HCT116 (cell line): ENCODE measurements at regions not wholly inside any gene's neighbourhood (a gene's known extent, or its start where the extent isn't known, plus 50 kb on each side); places are given as distances from the start of the nearest gene placed in this dataset.

ENCODE experiments used
- ATAC-seq: fragments of 200-7000 bp; cut with Tn5 transposase; 2 replicates; pipeline ENCODE4 v1.9.1; 2020; ENCODE audit warnings: mild to moderate bottlenecking, moderate library complexity
- BruUV-seq: library from RNA; stranded (reverse); fragments of 400-500 nt; replicated peaks from 2 replicates; lab custom pipeline; 2021; lab: Mats Ljungman, UMichigan
- CTCF ChIA-PET: fragments of 300-600 bp; sonication (Branson Sonifier 250); formaldehyde crosslinking; loops from one replicate; lab custom pipeline; 2021; ENCODE audit warnings: antibody characterized with exemption; lab: Charles Lee
- POLR2A ChIA-PET: fragments of 300-600, 350-600 bp; sonication (Branson Sonifier 250); formaldehyde crosslinking; loops from one replicate; lab custom pipeline; 2021; ENCODE audit warnings: antibody characterized with exemption; lab: Charles Lee
- RAD21 ChIA-PET, 2 experiments: fragments of 300-600 bp; sonication (Branson Sonifier 250); formaldehyde crosslinking; loops; one replicate each; lab custom pipeline; 2023; ENCODE audit warnings: low total read pairs in 2 of 2; ENCODE audit not compliant: uncharacterized antibody in 2 of 2, unreplicated experiment in 2 of 2, low non-redundant PET in 1 of 2; lab: Charles Lee
- DNase-seq: peaks from one replicate; pipeline ENCODE4 v3.0.0-alpha.2; 2010; ENCODE audit warnings: low read depth, low spot score
- H2AFZ ChIP-seq: fragments of 200-600 bp; shearing (Covaris generic), sonication (generic); 2 replicates; pipeline ENCODE4 v1.6.1; 2017; ENCODE audit warnings: low read depth, mixed run types, mixed read lengths, antibody characterized with exemption, low read length; ENCODE audit not compliant: poor library complexity, severe bottlenecking
- H3K27ac ChIP-seq: 2 replicates; pipeline ENCODE4 v1.5.1; 2012; ENCODE audit warnings: low read depth, low read length
- H3K27me3 ChIP-seq: fragments of 200-600 bp; sonication (generic); 2 replicates; pipeline ENCODE4 v1.6.1; 2016; ENCODE audit warnings: mixed run types, low read length, mixed read lengths; ENCODE audit not compliant: insufficient read depth
- H3K36me3 ChIP-seq, 2 experiments: fragments of 200-500 bp in 1 of 2; fragments of 200-600 bp in 1 of 2; sonication (Bioruptor generic) in 1 of 2; sonication (generic) in 1 of 2; 2 replicates each; pipeline versions ENCODE4 v1.5.1 to v1.6.1; 2014 to 2016; ENCODE audit warnings: low read length in 2 of 2, inconsistent platforms in 1 of 2, mixed read lengths in 1 of 2, mixed run types in 1 of 2; ENCODE audit not compliant: insufficient read depth in 2 of 2, control insufficient read depth in 1 of 2
- H3K4me1 ChIP-seq, 2 experiments: fragments of 200-600 bp in 1 of 2; sonication (generic) in 1 of 2; 2 replicates each; pipeline versions ENCODE4 v1.5.1 to v1.6.1; 2012 to 2017; ENCODE audit warnings: low read length in 2 of 2, inconsistent platforms in 1 of 2, mild to moderate bottlenecking in 1 of 2, mixed read lengths in 1 of 2, mixed run types in 1 of 2, moderate library complexity in 1 of 2; ENCODE audit not compliant: insufficient read depth in 2 of 2, control insufficient read depth in 1 of 2
- H3K4me2 ChIP-seq: fragments of 200-600 bp; sonication (generic); 2 replicates; pipeline ENCODE4 v1.6.1; 2017; ENCODE audit warnings: mixed run types, low read length, mixed read lengths
- H3K4me3 ChIP-seq, 2 experiments: fragments of 200-600 bp in 1 of 2; sonication (generic) in 1 of 2; replicated peaks in 1 of 2; 2 replicates each; pipeline ENCODE4 v1.5.1; 2011 to 2016; ENCODE audit warnings: low read length in 2 of 2, control low read depth in 1 of 2, low read depth in 1 of 2, mild to moderate bottlenecking in 1 of 2, mixed read lengths in 1 of 2, mixed run types in 1 of 2
- H3K79me2 ChIP-seq: fragments of 200-600 bp; sonication (generic); 2 replicates; pipeline ENCODE4 v1.6.1; 2017; ENCODE audit warnings: mild to moderate bottlenecking, mixed run types, low read length, moderate library complexity, mixed read lengths; ENCODE audit not compliant: insufficient read depth
- H3K9ac ChIP-seq: fragments of 200-600 bp; sonication (generic); 2 replicates; pipeline ENCODE4 v1.6.1; 2016; ENCODE audit warnings: low read length, mixed read lengths
- H3K9me2 ChIP-seq: fragments of 200-600 bp; sonication (generic), shearing (Covaris generic); 2 replicates; pipeline ENCODE4 v1.6.1; 2017; ENCODE audit warnings: mixed run types, mild to moderate bottlenecking, moderate library complexity; ENCODE audit not compliant: insufficient read depth
- H3K9me3 ChIP-seq, 2 experiments: fragments of 200-500 bp in 1 of 2; fragments of 200-600 bp in 1 of 2; sonication (Bioruptor generic) in 1 of 2; sonication (generic) in 1 of 2; 2 replicates each; pipeline ENCODE4 v1.6.1; 2014 to 2017; ENCODE audit warnings: low read length in 2 of 2, mixed read lengths in 2 of 2, inconsistent platforms in 1 of 2, low read depth in 1 of 2, mild to moderate bottlenecking in 1 of 2, mixed run types in 1 of 2, moderate library complexity in 1 of 2; ENCODE audit not compliant: control insufficient read depth in 1 of 2, insufficient read depth in 1 of 2
- H4K20me1 ChIP-seq: fragments of 200-600 bp; sonication (generic), shearing (Covaris generic); 2 replicates; pipeline ENCODE4 v1.6.1; 2017; ENCODE audit warnings: mixed run types, mild to moderate bottlenecking, moderate library complexity; ENCODE audit not compliant: insufficient read depth
- CTCF ChIP-seq, 3 experiments: fragments of 200-600 bp in 1 of 3; sonication (generic) in 1 of 3; IDR thresholded peaks in 2 of 3; conservative IDR thresholded peaks in 1 of 3; 2 replicates each; pipeline ENCODE4 v1.5.1; 2012 to 2017; ENCODE audit warnings: low read depth in 2 of 3, low read length in 2 of 3, antibody characterized with exemption in 1 of 3, borderline replicate concordance in 1 of 3, control low read depth in 1 of 3, mild to moderate bottlenecking in 1 of 3, mixed read lengths in 1 of 3, mixed run types in 1 of 3, moderate library complexity in 1 of 3; ENCODE audit not compliant: insufficient read depth in 1 of 3
- ELF1 ChIP-seq: IDR thresholded peaks from 2 replicates; pipeline ENCODE4 v1.6.1; 2012; ENCODE audit warnings: low read depth, borderline replicate concordance
- EZH2 ChIP-seq: fragments of 200-600 bp; sonication (generic); IDR thresholded peaks from 2 replicates; pipeline ENCODE4 v1.6.1; 2017; ENCODE audit warnings: antibody characterized with exemption, mixed run types
- EZH2phosphoT487 ChIP-seq: fragments of 200-600 bp; IDR thresholded peaks from 2 replicates; pipeline ENCODE4 v1.6.1; 2018; ENCODE audit warnings: antibody characterized with exemption, borderline replicate concordance
- FOSL1 ChIP-seq: IDR thresholded peaks from 2 replicates; pipeline ENCODE4 v1.6.1; 2012; ENCODE audit warnings: low read depth
- JUND ChIP-seq: IDR thresholded peaks from 2 replicates; pipeline ENCODE4 v1.6.1; 2012
- MAX ChIP-seq: IDR thresholded peaks from 2 replicates; pipeline ENCODE4 v1.6.1; 2012
- POLR2A ChIP-seq: IDR thresholded peaks from 2 replicates; pipeline ENCODE4 v1.7.0; 2011; ENCODE audit warnings: borderline replicate concordance; ENCODE audit not compliant: insufficient read depth, insufficient read length; ENCODE audit errors: extremely low read depth
- POLR2AphosphoS5 ChIP-seq: IDR thresholded peaks from 2 replicates; pipeline ENCODE4 v1.6.1; 2011; ENCODE audit warnings: mild to moderate bottlenecking, low read depth, low read length, moderate library complexity
- TCF7L2 ChIP-seq: IDR thresholded peaks from 2 replicates; pipeline ENCODE4 v1.7.0; 2011; ENCODE audit warnings: borderline replicate concordance, inconsistent platforms; ENCODE audit not compliant: insufficient read depth, insufficient read length; ENCODE audit errors: extremely low read depth
- ZFX ChIP-seq: fragments of 450-650 bp; IDR thresholded peaks from 2 replicates; pipeline ENCODE4 v1.6.1; 2017
- ZNF274 ChIP-seq: fragments of 200-500 bp; sonication (Bioruptor generic); IDR thresholded peaks from 2 replicates; pipeline ENCODE4 v1.6.1; 2014; ENCODE audit warnings: mild to moderate bottlenecking, low read depth, low read length, inconsistent platforms
- intact Hi-C: fragments of 100-400 bp; cut with micrococcal nuclease; formaldehyde crosslinking; loops from 2 replicates; pipeline ENCODE4 v1.10.0; 2022
- TF ChIP-seq, protein P1 (sequence below): IDR thresholded peaks from 2 replicates; pipeline ENCODE4 v1.6.1; 2012
- TF ChIP-seq, protein P2 (sequence below): IDR thresholded peaks from 2 replicates; pipeline ENCODE4 v1.6.1; 2012; ENCODE audit warnings: low read depth

DNA sequence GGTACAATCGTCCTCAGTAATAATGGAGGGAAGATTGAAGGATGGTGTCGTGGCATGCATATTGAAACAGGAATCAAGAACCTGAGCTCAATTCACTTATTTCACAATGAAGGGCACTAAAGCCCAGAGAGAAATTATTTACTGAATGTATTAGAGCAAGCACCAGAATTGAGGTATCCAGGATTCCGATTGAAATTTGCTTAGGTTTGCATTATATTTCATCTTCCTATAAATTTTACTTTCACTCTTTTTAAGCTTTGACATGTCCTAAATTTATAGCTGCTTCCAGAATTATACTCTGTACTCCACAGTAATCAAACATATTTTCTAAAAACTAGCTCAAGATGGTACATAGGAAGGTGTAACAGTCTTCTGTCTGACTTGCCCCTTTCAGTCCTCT is 454.9 kb upstream of the HTR2A start (continued):
- TF ChIP-seq, protein P1, sequence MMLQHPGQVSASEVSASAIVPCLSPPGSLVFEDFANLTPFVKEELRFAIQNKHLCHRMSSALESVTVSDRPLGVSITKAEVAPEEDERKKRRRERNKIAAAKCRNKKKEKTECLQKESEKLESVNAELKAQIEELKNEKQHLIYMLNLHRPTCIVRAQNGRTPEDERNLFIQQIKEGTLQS = no peak
- TF ChIP-seq, all 23 proteins: peak for 0

DNA sequence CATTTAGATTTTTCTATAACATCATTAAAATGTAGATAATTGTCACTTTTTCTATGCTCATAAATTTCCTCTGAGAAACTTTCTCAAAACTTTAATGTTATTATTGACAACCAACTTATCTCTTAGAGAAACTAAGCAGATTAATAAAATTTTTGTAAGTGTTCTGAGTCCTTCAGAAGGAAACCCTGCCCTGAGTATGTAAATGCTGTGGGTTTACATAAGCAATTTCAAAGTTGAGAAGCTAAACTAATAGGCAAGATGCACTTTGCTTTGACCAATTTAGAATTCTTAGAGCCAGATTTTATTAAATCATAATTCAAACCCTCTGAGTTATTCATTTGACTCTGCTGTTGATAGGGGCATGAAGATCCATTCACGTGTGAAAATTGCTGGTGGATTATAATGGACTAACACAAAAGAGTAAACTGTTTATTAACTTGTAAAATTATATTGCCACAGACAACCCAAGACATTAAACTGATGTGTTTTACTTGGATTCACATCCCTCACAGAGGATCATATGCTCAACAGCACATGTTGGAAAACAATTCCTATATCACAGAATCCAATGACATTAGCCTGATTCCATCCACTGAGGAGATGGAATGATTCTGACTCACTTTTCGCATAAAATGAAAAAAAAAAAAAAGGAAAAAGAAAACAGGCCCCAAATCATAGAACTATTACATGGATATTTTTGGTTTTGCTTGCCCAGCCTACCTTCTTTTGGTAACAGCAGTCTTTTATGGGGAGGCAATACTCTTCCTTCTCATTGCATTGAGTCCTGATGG is 453.7 kb upstream of the HTR2A start:
- H3K4me2 ChIP-seq = no peak overlapping the region
- no peaks in the 10 kb centered on the region for H3K9me2 ChIP-seq
- RAD21 ChIA-PET = no interaction called here
- intact Hi-C loops = no loop called here
- no peaks in the 10 kb centered on the region for H4K20me1 ChIP-seq
- ATAC-seq = no peak
- POLR2A ChIA-PET = no interaction called here
- no peak overlapping the region for H3K27ac ChIP-seq
- CTCF ChIA-PET = no interaction called here
- H3K4me3 ChIP-seq = no peak overlapping the region
- DNase-seq = no peak
- H2AFZ ChIP-seq = no peak overlapping the region
- no peaks in the 10 kb centered on the region for H3K27me3 ChIP-seq
- H3K4me1 ChIP-seq = no peaks in the 10 kb centered on the region
- no peaks in the 10 kb centered on the region for H3K36me3 ChIP-seq
- no peaks in the 10 kb centered on the region for H3K9me3 ChIP-seq
- TF ChIP-seq CTCF (IDR thresholded peaks at IDR 0.05 in 2 of 3, conservative IDR thresholded peaks at IDR 0.05 in 1 of 3; ENCODE audit: borderline replicate concordance in 1 of 3, insufficient read depth in 1 of 3, low read depth in 2 of 3, low read length in 2 of 3) (no peak), EZH2 (no peak), EZH2phosphoT487 (no peak), ELF1 (no peak), TCF7L2 (no peak), POLR2AphosphoS5 (no peak), JUND (no peak), FOSL1 (no peak), MAX (no peak), POLR2A (no peak), ZFX (no peak), ZNF274 (no peak)
- TF ChIP-seq, protein P2, sequence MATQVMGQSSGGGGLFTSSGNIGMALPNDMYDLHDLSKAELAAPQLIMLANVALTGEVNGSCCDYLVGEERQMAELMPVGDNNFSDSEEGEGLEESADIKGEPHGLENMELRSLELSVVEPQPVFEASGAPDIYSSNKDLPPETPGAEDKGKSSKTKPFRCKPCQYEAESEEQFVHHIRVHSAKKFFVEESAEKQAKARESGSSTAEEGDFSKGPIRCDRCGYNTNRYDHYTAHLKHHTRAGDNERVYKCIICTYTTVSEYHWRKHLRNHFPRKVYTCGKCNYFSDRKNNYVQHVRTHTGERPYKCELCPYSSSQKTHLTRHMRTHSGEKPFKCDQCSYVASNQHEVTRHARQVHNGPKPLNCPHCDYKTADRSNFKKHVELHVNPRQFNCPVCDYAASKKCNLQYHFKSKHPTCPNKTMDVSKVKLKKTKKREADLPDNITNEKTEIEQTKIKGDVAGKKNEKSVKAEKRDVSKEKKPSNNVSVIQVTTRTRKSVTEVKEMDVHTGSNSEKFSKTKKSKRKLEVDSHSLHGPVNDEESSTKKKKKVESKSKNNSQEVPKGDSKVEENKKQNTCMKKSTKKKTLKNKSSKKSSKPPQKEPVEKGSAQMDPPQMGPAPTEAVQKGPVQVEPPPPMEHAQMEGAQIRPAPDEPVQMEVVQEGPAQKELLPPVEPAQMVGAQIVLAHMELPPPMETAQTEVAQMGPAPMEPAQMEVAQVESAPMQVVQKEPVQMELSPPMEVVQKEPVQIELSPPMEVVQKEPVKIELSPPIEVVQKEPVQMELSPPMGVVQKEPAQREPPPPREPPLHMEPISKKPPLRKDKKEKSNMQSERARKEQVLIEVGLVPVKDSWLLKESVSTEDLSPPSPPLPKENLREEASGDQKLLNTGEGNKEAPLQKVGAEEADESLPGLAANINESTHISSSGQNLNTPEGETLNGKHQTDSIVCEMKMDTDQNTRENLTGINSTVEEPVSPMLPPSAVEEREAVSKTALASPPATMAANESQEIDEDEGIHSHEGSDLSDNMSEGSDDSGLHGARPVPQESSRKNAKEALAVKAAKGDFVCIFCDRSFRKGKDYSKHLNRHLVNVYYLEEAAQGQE = no peak
- no TSS peak for BruUV-seq
- H3K79me2 ChIP-seq = no peaks in the 10 kb centered on the region
- no peak overlapping the region for H3K9ac ChIP-seq
